K562 (cell line): ENCODE measurements at regions not wholly inside any gene's neighbourhood (a gene's known extent, or its start where the extent isn't known, plus 50 kb on each side); places are given as distances from the start of the nearest gene placed in this dataset.

ENCODE experiments used
- ATAC-seq: fragments of 200-7000 bp; cut with Tn5 transposase; 3 replicates; pipeline ENCODE4 v1.9.1; 2020; ENCODE audit warnings: moderate library complexity
- BruUV-seq: library from RNA; stranded (reverse); fragments of 400-500 nt; replicated peaks from 2 replicates; lab custom pipeline; 2021; lab: Mats Ljungman, UMichigan
- CTCF ChIA-PET: fragments of 300-600 bp; formaldehyde crosslinking; extraction: SDS; loops from one replicate; lab custom pipeline; 2021; ENCODE audit warnings: low intra/inter-chr PET ratio; lab: Yijun Ruan, JAX
- POLR2A ChIA-PET: fragments of 300-600, 350-650 bp; sonication (Branson Sonifier 250); formaldehyde crosslinking; extraction: SDS; loops from one replicate; lab custom pipeline; 2021; ENCODE audit warnings: antibody characterized with exemption, inconsistent platforms; lab: Yijun Ruan, JAX
- DNase-seq, 4 experiments: peaks; one replicate each; pipeline versions ENCODE4 v3.0.0 to v3.0.0-alpha.2; 2011 to 2018; ENCODE audit warnings: low spot score in 3 of 4, mixed read lengths in 3 of 4; ENCODE audit errors: extremely low read depth in 1 of 4
- FAIRE-seq: peaks from 2 replicates; lab custom pipeline; 2011; peaks lifted over from hg19 to GRCh38; lab: Jason Lieb, UNC
- H2AFZ ChIP-seq: 2 replicates; pipeline ENCODE4 v1.6.0; 2011; ENCODE audit warnings: low read depth, low read length, control low read depth, inconsistent platforms
- H3K27ac ChIP-seq: fragments of 200-600 bp; 3 replicates; pipeline ENCODE4 v1.8.0; 2011; ENCODE audit warnings: low read depth, mild to moderate bottlenecking, control low read depth, inconsistent platforms, low read length, moderate library complexity, mixed read lengths; ENCODE audit errors: extremely low read depth
- H3K27me3 ChIP-seq, 2 experiments: fragments of 300-600 bp in 1 of 2; 2 replicates in 1 of 2; 3 replicates in 1 of 2; pipeline versions ENCODE4 v1.6.0 to v1.8.0; 2011; ENCODE audit warnings: inconsistent platforms in 2 of 2, low read length in 2 of 2, mild to moderate bottlenecking in 1 of 2, mixed read lengths in 1 of 2, moderate library complexity in 1 of 2; ENCODE audit not compliant: control insufficient read depth in 2 of 2, insufficient read depth in 2 of 2
- H3K36me3 ChIP-seq: fragments of 300-600 bp; 3 replicates; pipeline ENCODE4 v1.8.0; 2011; ENCODE audit warnings: mild to moderate bottlenecking, low read length, inconsistent platforms; ENCODE audit not compliant: control insufficient read depth, insufficient read depth
- H3K4me1 ChIP-seq, 2 experiments: fragments of 200-600 bp in 1 of 2; replicated peaks in 1 of 2; 2 replicates in 1 of 2; 3 replicates in 1 of 2; pipeline versions ENCODE4 v1.5.1 to v1.8.0; 2011; ENCODE audit warnings: inconsistent platforms in 2 of 2, low read length in 2 of 2, mild to moderate bottlenecking in 1 of 2, mixed read lengths in 1 of 2, moderate library complexity in 1 of 2; ENCODE audit not compliant: control insufficient read depth in 2 of 2, insufficient read depth in 2 of 2
- H3K4me2 ChIP-seq: 2 replicates; pipeline ENCODE4 v1.6.1; 2011; ENCODE audit warnings: low read length, control low read depth, inconsistent platforms, mixed read lengths; ENCODE audit not compliant: insufficient read depth
- H3K4me3 ChIP-seq: fragments of 200-600 bp; sonication (generic), shearing (Covaris generic); 2 replicates; pipeline ENCODE4 v1.5.1; 2016; ENCODE audit warnings: control low read depth, inconsistent platforms
- H3K79me2 ChIP-seq: fragments of 200-600 bp; 3 replicates; pipeline ENCODE4 v1.8.0; 2011; ENCODE audit warnings: low read length, inconsistent platforms; ENCODE audit not compliant: control insufficient read depth, insufficient read depth
- H3K9ac ChIP-seq, 2 experiments: 2 replicates each; pipeline versions ENCODE4 v1.6.0 to v1.6.1; 2011; ENCODE audit warnings: low read depth in 2 of 2, low read length in 2 of 2, control low read depth in 1 of 2, inconsistent platforms in 1 of 2, mild to moderate bottlenecking in 1 of 2, mixed read lengths in 1 of 2; ENCODE audit not compliant: insufficient read depth in 1 of 2
- H3K9me1 ChIP-seq: one replicate; pipeline ENCODE4 v1.6.0; 2011; ENCODE audit warnings: inconsistent platforms, mild to moderate bottlenecking, low read length, moderate library complexity; ENCODE audit not compliant: control insufficient read depth, insufficient read depth
- H3K9me3 ChIP-seq: replicated peaks from 2 replicates; pipeline ENCODE4 v1.5.1; 2011; ENCODE audit warnings: low read depth, low read length, inconsistent platforms; ENCODE audit not compliant: control insufficient read depth, insufficient read depth
- H4K20me1 ChIP-seq: replicated peaks from 2 replicates; pipeline ENCODE4 v1.6.1; 2011; ENCODE audit warnings: low read length, inconsistent platforms, mixed read lengths; ENCODE audit not compliant: control insufficient read depth, insufficient read depth
- CBX3 ChIP-seq, 2 experiments: IDR thresholded peaks; 1 replicate in 1 of 2; 2 replicates in 1 of 2; pipeline ENCODE4 v1.6.1; 2012; ENCODE audit warnings: inconsistent platforms in 2 of 2, low read length in 2 of 2, borderline replicate concordance in 1 of 2, control low read depth in 1 of 2
- EHMT2 ChIP-seq: fragments of 450-650 bp; IDR thresholded peaks from 2 replicates; pipeline ENCODE4 v1.6.1; 2018; ENCODE audit warnings: antibody characterized with exemption
- EP300 ChIP-seq: IDR thresholded peaks from 2 replicates; pipeline ENCODE4 v1.6.1; 2012; ENCODE audit warnings: low read length, improper control_type of control experiment
- HNRNPK ChIP-seq: fragments of 200-400 bp; formaldehyde crosslinking; IDR thresholded peaks from one replicate; pipeline ENCODE4 v1.6.1; 2018; ENCODE audit warnings: mild to moderate bottlenecking, low read depth, low read length; ENCODE audit not compliant: poor library complexity, severe bottlenecking
- PML ChIP-seq: IDR thresholded peaks from 2 replicates; pipeline ENCODE4 v1.6.1; 2012; ENCODE audit warnings: low read length, inconsistent platforms
- SAFB ChIP-seq: fragments of 200-400 bp; formaldehyde crosslinking; IDR thresholded peaks from 2 replicates; pipeline ENCODE4 v1.6.1; 2017; ENCODE audit warnings: low read depth, low read length, borderline replicate concordance
- TEAD2 ChIP-seq: fragments of 450-650 bp; IDR thresholded peaks from 2 replicates; pipeline ENCODE4 v1.6.1; 2016; ENCODE audit warnings: missing genetic modification characterization, control low read depth, missing compliant biosample characterization
- YBX1 ChIP-seq: fragments of 450-650 bp; IDR thresholded peaks from 2 replicates; pipeline ENCODE4 v1.7.1; 2016; ENCODE audit warnings: mild to moderate bottlenecking
- ZFPM2 ChIP-seq: fragments of 250-450 bp; sonication (Bioruptor Pico); IDR thresholded peaks from 2 replicates; pipeline ENCODE4 v1.5.1; 2022; ENCODE audit warnings: mild to moderate bottlenecking
- ZNF232 ChIP-seq: sonication (generic); formaldehyde crosslinking; IDR thresholded peaks from 2 replicates; pipeline ENCODE4 v1.8.0; 2022; ENCODE audit warnings: mild to moderate bottlenecking, missing genetic modification reagents
- WGBS: fragments of 100-300 bp; shearing (Covaris generic); methylation state at CpG from one replicate; pipeline ENCODE4 v1.1.6; 2016; ENCODE audit warnings: low coverage, mixed read lengths; ENCODE audit not compliant: insufficient coverage; ENCODE audit errors: missing lambda C conversion rate; 5-methylcytosine and 5-hydroxymethylcytosine counted together
- in situ Hi-C: fragments of 300-500 bp; cut with MboI; formaldehyde crosslinking; loops from 4 replicates; pipeline ENCODE4 v1.15.0; 2018; ENCODE audit warnings: inconsistent platforms, mixed read lengths
- intact Hi-C: fragments of 100-400 bp; cut with micrococcal nuclease; formaldehyde crosslinking; loops from 2 replicates; pipeline ENCODE4 v1.14.2; 2022
- TF ChIP-seq, protein P1 (sequence below): sonication (generic); formaldehyde crosslinking; IDR thresholded peaks from 2 replicates; pipeline ENCODE4 v1.8.1; 2023; ENCODE audit warnings: mild to moderate bottlenecking, missing genetic modification reagents

- Histone ChIP-seq H3K4me2 (no peak overlapping the region), H3K36me3 (no peaks in the 10 kb centered on the region), H3K4me3 (no peak overlapping the region), H4K20me1 (no peaks in the 10 kb centered on the region), H3K4me1 (no peaks in the 10 kb centered on the region), H3K27me3 (no peaks in the 10 kb centered on the region), H2AFZ (no peak overlapping the region), H3K9me1 (no peaks in the 10 kb centered on the region), H3K9ac (no peak overlapping the region), H3K9me3 (no peaks in the 10 kb centered on the region), H3K79me2 (no peaks in the 10 kb centered on the region), H3K27ac (no peak overlapping the region)
- 0% methylated on average over 2 of the region's 2 CpGs for WGBS
- FAIRE-seq (no peak), DNase-seq (no peak), ATAC-seq (no peak)
- POLR2A ChIA-PET, result no interaction called here
- CTCF ChIA-PET, result no interaction called here
- TF ChIP-seq TEAD2 (tag) (no peak), HNRNPK (no peak), EHMT2 (no peak), YBX1 (no peak), PML (no peak), ZFPM2 (CRISPR knock-in tag) (no peak), CBX3 (IDR thresholded peaks at IDR 0.05; ENCODE audit: borderline replicate concordance in 1 of 2, low read length in 2 of 2) (no peak), EP300 (no peak), ZNF232 (CRISPR knock-in tag) (no peak), SAFB (no peak)
- TF ChIP-seq, protein P1, sequence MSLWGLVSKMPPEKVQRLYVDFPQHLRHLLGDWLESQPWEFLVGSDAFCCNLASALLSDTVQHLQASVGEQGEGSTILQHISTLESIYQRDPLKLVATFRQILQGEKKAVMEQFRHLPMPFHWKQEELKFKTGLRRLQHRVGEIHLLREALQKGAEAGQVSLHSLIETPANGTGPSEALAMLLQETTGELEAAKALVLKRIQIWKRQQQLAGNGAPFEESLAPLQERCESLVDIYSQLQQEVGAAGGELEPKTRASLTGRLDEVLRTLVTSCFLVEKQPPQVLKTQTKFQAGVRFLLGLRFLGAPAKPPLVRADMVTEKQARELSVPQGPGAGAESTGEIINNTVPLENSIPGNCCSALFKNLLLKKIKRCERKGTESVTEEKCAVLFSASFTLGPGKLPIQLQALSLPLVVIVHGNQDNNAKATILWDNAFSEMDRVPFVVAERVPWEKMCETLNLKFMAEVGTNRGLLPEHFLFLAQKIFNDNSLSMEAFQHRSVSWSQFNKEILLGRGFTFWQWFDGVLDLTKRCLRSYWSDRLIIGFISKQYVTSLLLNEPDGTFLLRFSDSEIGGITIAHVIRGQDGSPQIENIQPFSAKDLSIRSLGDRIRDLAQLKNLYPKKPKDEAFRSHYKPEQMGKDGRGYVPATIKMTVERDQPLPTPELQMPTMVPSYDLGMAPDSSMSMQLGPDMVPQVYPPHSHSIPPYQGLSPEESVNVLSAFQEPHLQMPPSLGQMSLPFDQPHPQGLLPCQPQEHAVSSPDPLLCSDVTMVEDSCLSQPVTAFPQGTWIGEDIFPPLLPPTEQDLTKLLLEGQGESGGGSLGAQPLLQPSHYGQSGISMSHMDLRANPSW (CRISPR knock-in tag), result no peak
- intact Hi-C loops (no loop called here), in situ Hi-C loops (no loop called here)
- BruUV-seq, result no TSS peak
Observed at GRCh38 chr13:38216181-38216580, 133.5 kb upstream of the UFM1 start.
